GM12872 (cell line): ENCODE measurements at regions not wholly inside any gene's neighbourhood (a gene's known extent, or its start where the extent isn't known, plus 50 kb on each side); places are given as distances from the start of the nearest gene placed in this dataset.

Experiments
- TF ChIP-seq, protein P1 (sequence below): IDR thresholded peaks from 3 replicates; pipeline ENCODE4 v1.5.1; 2011; ENCODE audit warnings: low read depth, mild to moderate bottlenecking, low read length, moderate library complexity; ENCODE audit not compliant: insufficient read depth

DNA sequence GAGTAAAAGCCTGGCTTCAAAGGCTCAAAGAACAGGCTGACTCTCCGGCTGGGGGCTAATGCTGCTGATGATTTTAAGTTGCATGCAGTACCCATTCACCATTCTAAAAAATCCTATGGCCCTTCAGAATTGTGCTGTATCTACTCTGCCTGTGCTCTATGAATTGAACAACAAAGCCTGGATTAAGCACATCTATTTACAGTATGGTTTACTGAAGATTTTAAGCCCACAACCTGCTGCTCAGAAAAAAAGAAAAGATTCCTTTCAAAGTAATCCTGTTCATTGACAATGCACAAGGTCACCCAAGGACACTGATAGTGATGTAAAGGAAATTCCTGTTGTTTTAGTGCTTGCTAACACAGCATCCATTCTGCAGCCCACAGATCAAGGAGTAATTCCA is 84.9 kb upstream of the SFRP2 start:
- TF ChIP-seq, protein P1, sequence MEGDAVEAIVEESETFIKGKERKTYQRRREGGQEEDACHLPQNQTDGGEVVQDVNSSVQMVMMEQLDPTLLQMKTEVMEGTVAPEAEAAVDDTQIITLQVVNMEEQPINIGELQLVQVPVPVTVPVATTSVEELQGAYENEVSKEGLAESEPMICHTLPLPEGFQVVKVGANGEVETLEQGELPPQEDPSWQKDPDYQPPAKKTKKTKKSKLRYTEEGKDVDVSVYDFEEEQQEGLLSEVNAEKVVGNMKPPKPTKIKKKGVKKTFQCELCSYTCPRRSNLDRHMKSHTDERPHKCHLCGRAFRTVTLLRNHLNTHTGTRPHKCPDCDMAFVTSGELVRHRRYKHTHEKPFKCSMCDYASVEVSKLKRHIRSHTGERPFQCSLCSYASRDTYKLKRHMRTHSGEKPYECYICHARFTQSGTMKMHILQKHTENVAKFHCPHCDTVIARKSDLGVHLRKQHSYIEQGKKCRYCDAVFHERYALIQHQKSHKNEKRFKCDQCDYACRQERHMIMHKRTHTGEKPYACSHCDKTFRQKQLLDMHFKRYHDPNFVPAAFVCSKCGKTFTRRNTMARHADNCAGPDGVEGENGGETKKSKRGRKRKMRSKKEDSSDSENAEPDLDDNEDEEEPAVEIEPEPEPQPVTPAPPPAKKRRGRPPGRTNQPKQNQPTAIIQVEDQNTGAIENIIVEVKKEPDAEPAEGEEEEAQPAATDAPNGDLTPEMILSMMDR, result no peak

DNA sequence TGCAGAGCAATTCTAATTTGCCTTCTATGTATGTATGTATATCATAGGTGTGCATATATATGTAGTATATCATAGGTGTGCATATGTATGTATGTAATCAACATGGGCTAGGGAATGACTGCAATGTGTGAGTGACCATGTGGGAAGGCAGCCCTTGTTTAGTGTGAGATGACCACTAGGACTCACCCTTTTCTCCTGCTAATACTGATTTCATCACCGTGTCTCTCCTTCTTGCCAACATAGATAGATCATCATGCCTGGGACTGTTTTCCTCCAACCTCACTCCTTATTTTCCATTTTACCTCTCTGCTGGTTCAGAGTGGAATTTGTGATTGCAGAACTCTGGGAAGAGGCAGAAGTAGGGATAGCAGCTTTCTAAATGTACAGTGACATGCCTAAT is 63.6 kb upstream of the SFRP2 start:
- TF ChIP-seq, protein P1, result no peak

GRCh38 chr4:153850533-153851280 is 61.8 kb upstream of the SFRP2 start:
- TF ChIP-seq, protein P1, result no peak

DNA sequence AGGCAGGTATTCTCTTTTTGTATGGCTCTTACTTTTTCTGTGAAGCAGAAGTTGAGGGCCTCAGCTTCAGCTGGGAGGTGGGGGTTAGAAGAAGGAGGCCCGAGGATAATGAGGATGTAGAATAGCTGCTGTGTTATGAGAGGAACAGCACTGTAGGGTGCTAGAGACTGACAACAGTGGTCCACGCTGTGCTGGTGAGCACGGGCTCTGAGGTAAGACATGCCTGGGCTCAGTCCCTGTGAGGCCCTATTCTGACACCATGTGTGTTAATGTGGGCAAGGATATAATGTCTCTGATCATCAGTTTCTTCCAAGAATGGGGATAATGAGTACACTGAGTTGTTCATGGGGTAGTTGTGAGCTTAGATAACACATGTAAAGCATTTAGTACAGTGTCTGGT is 55.3 kb upstream of the SFRP2 start:
- TF ChIP-seq, protein P1, result no peak
